OCI-LY1 (cell line): ENCODE measurements at regions not wholly inside any gene's neighbourhood (a gene's known extent, or its start where the extent isn't known, plus 50 kb on each side); places are given as distances from the start of the nearest gene placed in this dataset.

Experiments used
- EZH2 ChIP-seq: fragments of 200-600 bp; sonication (generic), shearing (Covaris generic); IDR thresholded peaks from 2 replicates; pipeline ENCODE4 v1.8.0; 2017; ENCODE audit warnings: borderline replicate concordance, mixed run types, mild to moderate bottlenecking, antibody characterized with exemption, low read length, moderate library complexity, mixed read lengths
- TF ChIP-seq, protein P1 (sequence below): fragments of 200-600 bp; sonication (generic), shearing (Covaris generic); IDR thresholded peaks from 2 replicates; pipeline ENCODE4 v1.5.1; 2017; ENCODE audit warnings: mild to moderate bottlenecking, antibody characterized with exemption, low read length, moderate library complexity, mixed read lengths

DNA sequence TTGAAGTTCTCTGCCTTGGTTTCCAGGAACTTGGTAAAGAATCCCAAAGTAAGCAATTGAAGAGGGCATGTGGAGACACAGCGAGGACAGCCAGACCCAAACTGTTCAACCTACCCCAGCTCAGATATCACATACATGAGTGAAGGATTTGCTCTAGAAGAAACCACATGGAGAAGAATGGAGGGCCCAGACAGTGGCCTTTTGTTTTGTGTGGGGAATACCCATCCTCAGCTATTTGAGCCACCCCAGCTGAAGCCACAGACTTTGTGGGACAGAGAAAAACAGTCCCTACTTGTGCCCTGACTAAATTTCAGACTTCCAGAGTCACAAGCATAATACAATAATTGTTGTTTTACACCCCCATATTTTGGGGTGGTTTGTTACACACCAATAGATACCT is 387.1 kb downstream of the ZSWIM6 start:
- TF ChIP-seq, protein P1, sequence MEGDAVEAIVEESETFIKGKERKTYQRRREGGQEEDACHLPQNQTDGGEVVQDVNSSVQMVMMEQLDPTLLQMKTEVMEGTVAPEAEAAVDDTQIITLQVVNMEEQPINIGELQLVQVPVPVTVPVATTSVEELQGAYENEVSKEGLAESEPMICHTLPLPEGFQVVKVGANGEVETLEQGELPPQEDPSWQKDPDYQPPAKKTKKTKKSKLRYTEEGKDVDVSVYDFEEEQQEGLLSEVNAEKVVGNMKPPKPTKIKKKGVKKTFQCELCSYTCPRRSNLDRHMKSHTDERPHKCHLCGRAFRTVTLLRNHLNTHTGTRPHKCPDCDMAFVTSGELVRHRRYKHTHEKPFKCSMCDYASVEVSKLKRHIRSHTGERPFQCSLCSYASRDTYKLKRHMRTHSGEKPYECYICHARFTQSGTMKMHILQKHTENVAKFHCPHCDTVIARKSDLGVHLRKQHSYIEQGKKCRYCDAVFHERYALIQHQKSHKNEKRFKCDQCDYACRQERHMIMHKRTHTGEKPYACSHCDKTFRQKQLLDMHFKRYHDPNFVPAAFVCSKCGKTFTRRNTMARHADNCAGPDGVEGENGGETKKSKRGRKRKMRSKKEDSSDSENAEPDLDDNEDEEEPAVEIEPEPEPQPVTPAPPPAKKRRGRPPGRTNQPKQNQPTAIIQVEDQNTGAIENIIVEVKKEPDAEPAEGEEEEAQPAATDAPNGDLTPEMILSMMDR, result no peak
- no peak for TF ChIP-seq EZH2
